ENCODE measurements at regions not wholly inside any gene's neighbourhood (a gene's known extent, or its start where the extent isn't known, plus 50 kb on each side); places are given as distances from the start of the nearest gene placed in this dataset.

DNA sequence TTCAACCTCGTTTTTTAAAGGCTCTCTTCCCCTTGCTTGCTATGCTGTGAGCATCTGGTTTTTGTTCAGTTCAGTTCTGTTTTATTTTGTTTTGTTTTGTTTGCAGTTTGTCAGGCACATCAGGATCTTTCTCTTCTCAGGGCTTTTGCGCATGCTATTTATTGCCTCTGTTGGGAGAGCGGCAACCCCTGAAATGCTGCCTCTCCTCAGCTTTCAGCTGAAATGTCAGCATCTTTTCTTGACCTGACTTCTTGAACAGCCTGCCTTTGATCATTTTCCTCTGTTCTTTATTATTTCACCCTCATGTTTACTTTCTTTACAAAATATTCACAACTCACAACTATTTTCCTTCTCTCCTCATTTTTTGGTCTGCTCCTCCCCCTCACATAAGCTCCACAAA is 50.4 kb upstream of the RC3H1 start:
- Mint-ChIP-seq H3K4me3 (ENCODE audit: low read depth) (no peak overlapping the region), H3K9me3 (ENCODE audit: low read depth) (no peaks in the 10 kb centered on the region), H3K36me3 (ENCODE audit: insufficient read depth) (no peaks in the 10 kb centered on the region), H3K27ac (no peak overlapping the region), H3K4me1 (ENCODE audit: low read depth) (no peaks in the 10 kb centered on the region), H3K27me3 (no peaks in the 10 kb centered on the region)
- TF ChIP-seq, protein P1, sequence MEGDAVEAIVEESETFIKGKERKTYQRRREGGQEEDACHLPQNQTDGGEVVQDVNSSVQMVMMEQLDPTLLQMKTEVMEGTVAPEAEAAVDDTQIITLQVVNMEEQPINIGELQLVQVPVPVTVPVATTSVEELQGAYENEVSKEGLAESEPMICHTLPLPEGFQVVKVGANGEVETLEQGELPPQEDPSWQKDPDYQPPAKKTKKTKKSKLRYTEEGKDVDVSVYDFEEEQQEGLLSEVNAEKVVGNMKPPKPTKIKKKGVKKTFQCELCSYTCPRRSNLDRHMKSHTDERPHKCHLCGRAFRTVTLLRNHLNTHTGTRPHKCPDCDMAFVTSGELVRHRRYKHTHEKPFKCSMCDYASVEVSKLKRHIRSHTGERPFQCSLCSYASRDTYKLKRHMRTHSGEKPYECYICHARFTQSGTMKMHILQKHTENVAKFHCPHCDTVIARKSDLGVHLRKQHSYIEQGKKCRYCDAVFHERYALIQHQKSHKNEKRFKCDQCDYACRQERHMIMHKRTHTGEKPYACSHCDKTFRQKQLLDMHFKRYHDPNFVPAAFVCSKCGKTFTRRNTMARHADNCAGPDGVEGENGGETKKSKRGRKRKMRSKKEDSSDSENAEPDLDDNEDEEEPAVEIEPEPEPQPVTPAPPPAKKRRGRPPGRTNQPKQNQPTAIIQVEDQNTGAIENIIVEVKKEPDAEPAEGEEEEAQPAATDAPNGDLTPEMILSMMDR (IDR thresholded peaks at IDR 0.05; ENCODE audit: unreplicated experiment): no peak
- DNase-seq (ENCODE audit: low spot score, unreplicated experiment): no peak
